ENCODE measurements at regions not wholly inside any gene's neighbourhood (a gene's known extent, or its start where the extent isn't known, plus 50 kb on each side); places are given as distances from the start of the nearest gene placed in this dataset.
A peak's percentile ranks its signal among the peaks of the same experiment; 100 is the strongest.

GRCh38 chr7:39810204-39810642, 139.8 kb upstream of the CDK13 start (continued):
- TF ChIP-seq, protein P1, sequence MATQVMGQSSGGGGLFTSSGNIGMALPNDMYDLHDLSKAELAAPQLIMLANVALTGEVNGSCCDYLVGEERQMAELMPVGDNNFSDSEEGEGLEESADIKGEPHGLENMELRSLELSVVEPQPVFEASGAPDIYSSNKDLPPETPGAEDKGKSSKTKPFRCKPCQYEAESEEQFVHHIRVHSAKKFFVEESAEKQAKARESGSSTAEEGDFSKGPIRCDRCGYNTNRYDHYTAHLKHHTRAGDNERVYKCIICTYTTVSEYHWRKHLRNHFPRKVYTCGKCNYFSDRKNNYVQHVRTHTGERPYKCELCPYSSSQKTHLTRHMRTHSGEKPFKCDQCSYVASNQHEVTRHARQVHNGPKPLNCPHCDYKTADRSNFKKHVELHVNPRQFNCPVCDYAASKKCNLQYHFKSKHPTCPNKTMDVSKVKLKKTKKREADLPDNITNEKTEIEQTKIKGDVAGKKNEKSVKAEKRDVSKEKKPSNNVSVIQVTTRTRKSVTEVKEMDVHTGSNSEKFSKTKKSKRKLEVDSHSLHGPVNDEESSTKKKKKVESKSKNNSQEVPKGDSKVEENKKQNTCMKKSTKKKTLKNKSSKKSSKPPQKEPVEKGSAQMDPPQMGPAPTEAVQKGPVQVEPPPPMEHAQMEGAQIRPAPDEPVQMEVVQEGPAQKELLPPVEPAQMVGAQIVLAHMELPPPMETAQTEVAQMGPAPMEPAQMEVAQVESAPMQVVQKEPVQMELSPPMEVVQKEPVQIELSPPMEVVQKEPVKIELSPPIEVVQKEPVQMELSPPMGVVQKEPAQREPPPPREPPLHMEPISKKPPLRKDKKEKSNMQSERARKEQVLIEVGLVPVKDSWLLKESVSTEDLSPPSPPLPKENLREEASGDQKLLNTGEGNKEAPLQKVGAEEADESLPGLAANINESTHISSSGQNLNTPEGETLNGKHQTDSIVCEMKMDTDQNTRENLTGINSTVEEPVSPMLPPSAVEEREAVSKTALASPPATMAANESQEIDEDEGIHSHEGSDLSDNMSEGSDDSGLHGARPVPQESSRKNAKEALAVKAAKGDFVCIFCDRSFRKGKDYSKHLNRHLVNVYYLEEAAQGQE (IDR thresholded peaks at IDR 0.05; ENCODE audit: borderline replicate concordance), result no peak
- TF ChIP-seq, protein P1 (CRISPR knock-in tag; IDR thresholded peaks at IDR 0.05; ENCODE audit: low read depth), result no peak
- TF ChIP-seq SAFB (IDR thresholded peaks at IDR 0.05; ENCODE audit: borderline replicate concordance, low read depth, low read length) (no peak), PHF21A (IDR thresholded peaks at IDR 0.05; ENCODE audit: borderline replicate concordance, low read depth) (no peak), RBM15 (IDR thresholded peaks at IDR 0.05; ENCODE audit: insufficient read depth, low read length) (no peak), BHLHE40 (IDR thresholded peaks at IDR 0.05; ENCODE audit: low read length) (peak; percentile 78), ZNF449 (CRISPR knock-in tag; IDR thresholded peaks at IDR 0.05) (no peak), SMAD3 (CRISPR knock-in tag; conservative IDR thresholded peaks at IDR 0.05) (0 out of 2 replicates have a peak, but pooled peaks have one; percentile 31), SP2 (IDR thresholded peaks at IDR 0.05; ENCODE audit: extremely low read depth, low read depth, low read length, poor library complexity, severe bottlenecking) (no peak), MED1 (CRISPR knock-in tag; IDR thresholded peaks at IDR 0.05; ENCODE audit: borderline replicate concordance) (no peak), MCM7 (IDR thresholded peaks at IDR 0.05) (no peak), CBX2 (IDR thresholded peaks at IDR 0.05; ENCODE audit: insufficient read depth, low read length, poor library complexity, severe bottlenecking) (no peak), HNRNPUL1 (IDR thresholded peaks at IDR 0.05; ENCODE audit: low read length) (peak; percentile 53; the same call in 1 of the 2 replicates)
- TF ChIP-seq, protein P2, sequence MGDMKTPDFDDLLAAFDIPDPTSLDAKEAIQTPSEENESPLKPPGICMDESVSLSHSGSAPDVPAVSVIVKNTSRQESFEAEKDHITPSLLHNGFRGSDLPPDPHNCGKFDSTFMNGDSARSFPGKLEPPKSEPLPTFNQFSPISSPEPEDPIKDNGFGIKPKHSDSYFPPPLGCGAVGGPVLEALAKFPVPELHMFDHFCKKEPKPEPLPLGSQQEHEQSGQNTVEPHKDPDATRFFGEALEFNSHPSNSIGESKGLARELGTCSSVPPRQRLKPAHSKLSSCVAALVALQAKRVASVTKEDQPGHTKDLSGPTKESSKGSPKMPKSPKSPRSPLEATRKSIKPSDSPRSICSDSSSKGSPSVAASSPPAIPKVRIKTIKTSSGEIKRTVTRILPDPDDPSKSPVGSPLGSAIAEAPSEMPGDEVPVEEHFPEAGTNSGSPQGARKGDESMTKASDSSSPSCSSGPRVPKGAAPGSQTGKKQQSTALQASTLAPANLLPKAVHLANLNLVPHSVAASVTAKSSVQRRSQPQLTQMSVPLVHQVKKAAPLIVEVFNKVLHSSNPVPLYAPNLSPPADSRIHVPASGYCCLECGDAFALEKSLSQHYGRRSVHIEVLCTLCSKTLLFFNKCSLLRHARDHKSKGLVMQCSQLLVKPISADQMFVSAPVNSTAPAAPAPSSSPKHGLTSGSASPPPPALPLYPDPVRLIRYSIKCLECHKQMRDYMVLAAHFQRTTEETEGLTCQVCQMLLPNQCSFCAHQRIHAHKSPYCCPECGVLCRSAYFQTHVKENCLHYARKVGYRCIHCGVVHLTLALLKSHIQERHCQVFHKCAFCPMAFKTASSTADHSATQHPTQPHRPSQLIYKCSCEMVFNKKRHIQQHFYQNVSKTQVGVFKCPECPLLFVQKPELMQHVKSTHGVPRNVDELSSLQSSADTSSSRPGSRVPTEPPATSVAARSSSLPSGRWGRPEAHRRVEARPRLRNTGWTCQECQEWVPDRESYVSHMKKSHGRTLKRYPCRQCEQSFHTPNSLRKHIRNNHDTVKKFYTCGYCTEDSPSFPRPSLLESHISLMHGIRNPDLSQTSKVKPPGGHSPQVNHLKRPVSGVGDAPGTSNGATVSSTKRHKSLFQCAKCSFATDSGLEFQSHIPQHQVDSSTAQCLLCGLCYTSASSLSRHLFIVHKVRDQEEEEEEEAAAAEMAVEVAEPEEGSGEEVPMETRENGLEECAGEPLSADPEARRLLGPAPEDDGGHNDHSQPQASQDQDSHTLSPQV (IDR thresholded peaks at IDR 0.05), result no peak
- TF ChIP-seq, protein P3, sequence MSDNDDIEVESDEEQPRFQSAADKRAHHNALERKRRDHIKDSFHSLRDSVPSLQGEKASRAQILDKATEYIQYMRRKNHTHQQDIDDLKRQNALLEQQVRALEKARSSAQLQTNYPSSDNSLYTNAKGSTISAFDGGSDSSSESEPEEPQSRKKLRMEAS (CRISPR knock-in tag; IDR thresholded peaks at IDR 0.05), result peak; percentile 77

Data from K562 (cell line).